ENCODE measurements at regions not wholly inside any gene's neighbourhood (a gene's known extent, or its start where the extent isn't known, plus 50 kb on each side); places are given as distances from the start of the nearest gene placed in this dataset.

- H2BK5ac ChIP-seq (ENCODE audit: low read depth, low read length, poor library complexity, severe bottlenecking) = no peak overlapping the region
- no peak overlapping the region for H2AFZ ChIP-seq (replicated peaks; ENCODE audit: low read length, poor library complexity)
- no peak overlapping the region for H3K18ac ChIP-seq (ENCODE audit: low read depth, low read length)
- no peak overlapping the region for H2AK5ac ChIP-seq (ENCODE audit: low read depth, low read length)
- H4K5ac ChIP-seq (ENCODE audit: low read depth, low read length) = no peak overlapping the region
- no peak overlapping the region for H3K56ac ChIP-seq (ENCODE audit: extremely low read depth, insufficient read depth, low read length)
- no peak overlapping the region for H4K8ac ChIP-seq (ENCODE audit: low read depth in 2 of 2, low read length in 2 of 2)
- no peaks in the 10 kb centered on the region for H3K79me1 ChIP-seq (ENCODE audit: low read depth in 1 of 2, low read length in 2 of 2)
- no peak overlapping the region for H2BK120ac ChIP-seq (ENCODE audit: low read depth, low read length)
- BruUV-seq (replicated peaks) = no TSS peak
- H3K9me3 ChIP-seq (ENCODE audit: control insufficient read depth, insufficient read depth, low read length) = peaks cover 7% of the 10 kb centered on the region
- TF ChIP-seq CEBPB (IDR thresholded peaks at IDR 0.05; ENCODE audit: low read depth, low read length) (no peak), MAFK (IDR thresholded peaks at IDR 0.05; ENCODE audit: low read depth, low read length) (no peak), MXI1 (IDR thresholded peaks at IDR 0.05; ENCODE audit: borderline replicate concordance, low read depth, low read length) (no peak), RAD21 (IDR thresholded peaks at IDR 0.05; ENCODE audit: low read length) (no peak), RFX5 (IDR thresholded peaks at IDR 0.05; ENCODE audit: low read depth, low read length) (no peak), SMC3 (IDR thresholded peaks at IDR 0.05; ENCODE audit: low read depth, low read length) (no peak), FOS (IDR thresholded peaks at IDR 0.05; ENCODE audit: low read depth, low read length) (no peak), RCOR1 (IDR thresholded peaks at IDR 0.05; ENCODE audit: insufficient replicate concordance, low read length) (no peak), NFE2L2 (IDR thresholded peaks at IDR 0.05; ENCODE audit: low read depth, low read length) (no peak), CHD1 (IDR thresholded peaks at IDR 0.05; ENCODE audit: low read depth, low read length) (no peak), BHLHE40 (IDR thresholded peaks at IDR 0.05; ENCODE audit: low read depth, low read length) (no peak), MAZ (IDR thresholded peaks at IDR 0.05; ENCODE audit: borderline replicate concordance, low read depth, low read length) (no peak), POLR2A (IDR thresholded peaks at IDR 0.05; ENCODE audit: low read depth, low read length) (no peak)
- TF ChIP-seq, protein P1, sequence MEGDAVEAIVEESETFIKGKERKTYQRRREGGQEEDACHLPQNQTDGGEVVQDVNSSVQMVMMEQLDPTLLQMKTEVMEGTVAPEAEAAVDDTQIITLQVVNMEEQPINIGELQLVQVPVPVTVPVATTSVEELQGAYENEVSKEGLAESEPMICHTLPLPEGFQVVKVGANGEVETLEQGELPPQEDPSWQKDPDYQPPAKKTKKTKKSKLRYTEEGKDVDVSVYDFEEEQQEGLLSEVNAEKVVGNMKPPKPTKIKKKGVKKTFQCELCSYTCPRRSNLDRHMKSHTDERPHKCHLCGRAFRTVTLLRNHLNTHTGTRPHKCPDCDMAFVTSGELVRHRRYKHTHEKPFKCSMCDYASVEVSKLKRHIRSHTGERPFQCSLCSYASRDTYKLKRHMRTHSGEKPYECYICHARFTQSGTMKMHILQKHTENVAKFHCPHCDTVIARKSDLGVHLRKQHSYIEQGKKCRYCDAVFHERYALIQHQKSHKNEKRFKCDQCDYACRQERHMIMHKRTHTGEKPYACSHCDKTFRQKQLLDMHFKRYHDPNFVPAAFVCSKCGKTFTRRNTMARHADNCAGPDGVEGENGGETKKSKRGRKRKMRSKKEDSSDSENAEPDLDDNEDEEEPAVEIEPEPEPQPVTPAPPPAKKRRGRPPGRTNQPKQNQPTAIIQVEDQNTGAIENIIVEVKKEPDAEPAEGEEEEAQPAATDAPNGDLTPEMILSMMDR (conservative IDR thresholded peaks at IDR 0.05; ENCODE audit: low read depth, low read length) = no peak
- TF ChIP-seq, protein P2, sequence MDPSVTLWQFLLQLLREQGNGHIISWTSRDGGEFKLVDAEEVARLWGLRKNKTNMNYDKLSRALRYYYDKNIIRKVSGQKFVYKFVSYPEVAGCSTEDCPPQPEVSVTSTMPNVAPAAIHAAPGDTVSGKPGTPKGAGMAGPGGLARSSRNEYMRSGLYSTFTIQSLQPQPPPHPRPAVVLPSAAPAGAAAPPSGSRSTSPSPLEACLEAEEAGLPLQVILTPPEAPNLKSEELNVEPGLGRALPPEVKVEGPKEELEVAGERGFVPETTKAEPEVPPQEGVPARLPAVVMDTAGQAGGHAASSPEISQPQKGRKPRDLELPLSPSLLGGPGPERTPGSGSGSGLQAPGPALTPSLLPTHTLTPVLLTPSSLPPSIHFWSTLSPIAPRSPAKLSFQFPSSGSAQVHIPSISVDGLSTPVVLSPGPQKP (IDR thresholded peaks at IDR 0.05; ENCODE audit: borderline replicate concordance, low read depth, low read length) = no peak
- TF ChIP-seq, protein P3, sequence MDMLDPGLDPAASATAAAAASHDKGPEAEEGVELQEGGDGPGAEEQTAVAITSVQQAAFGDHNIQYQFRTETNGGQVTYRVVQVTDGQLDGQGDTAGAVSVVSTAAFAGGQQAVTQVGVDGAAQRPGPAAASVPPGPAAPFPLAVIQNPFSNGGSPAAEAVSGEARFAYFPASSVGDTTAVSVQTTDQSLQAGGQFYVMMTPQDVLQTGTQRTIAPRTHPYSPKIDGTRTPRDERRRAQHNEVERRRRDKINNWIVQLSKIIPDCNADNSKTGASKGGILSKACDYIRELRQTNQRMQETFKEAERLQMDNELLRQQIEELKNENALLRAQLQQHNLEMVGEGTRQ (IDR thresholded peaks at IDR 0.05; ENCODE audit: low read depth, low read length) = no peak
- H2AK9ac ChIP-seq (replicated peaks; ENCODE audit: low read depth, low read length, poor library complexity) = no peak overlapping the region
- no peak overlapping the region for H3K9ac ChIP-seq (ENCODE audit: low read depth, low read length)
- dilution Hi-C loops (cut with HindIII; ENCODE audit: low sequenced_read_pairs, unreplicated experiment) = no loop called here
- no peaks in the 10 kb centered on the region for H3K4me1 ChIP-seq (ENCODE audit: control insufficient read depth, insufficient read depth, low read length)
- H2BK20ac ChIP-seq (ENCODE audit: low read depth, low read length) = no peak overlapping the region
- no peak overlapping the region for H3K23ac ChIP-seq (ENCODE audit: low read depth, low read length)
- H3K9me1 ChIP-seq (ENCODE audit: insufficient read depth, low read length) = no peaks in the 10 kb centered on the region
- no peaks in the 10 kb centered on the region for H3K27me3 ChIP-seq (ENCODE audit: control insufficient read depth, insufficient read depth, low read length)
- in situ Hi-C loops (cut with MboI; ENCODE audit: low sequenced_read_pairs) = no loop called here
- no CpG with 5 or more reads among the region's 2 CpGs for whole genome bisulfite sequencing, 2 experiments (ENCODE audit: extremely low coverage in 2 of 2, insufficient read length in 1 of 2)
- ChIA-PET CTCF (no interaction called here), POLR2A (ENCODE audit: unreplicated experiment) (no interaction called here)
- no peak overlapping the region for H2BK15ac ChIP-seq (ENCODE audit: low read depth, low read length)
- H3K27ac ChIP-seq (ENCODE audit: insufficient read depth, low read length) = no peak overlapping the region
- no peak overlapping the region for H3K14ac ChIP-seq (replicated peaks; ENCODE audit: low read depth, low read length)
- DNase-seq (no peak), ATAC-seq (ENCODE audit: low read depth) (no peak)
- H3K4me2 ChIP-seq (ENCODE audit: low read depth, low read length) = no peak overlapping the region
- no peaks in the 10 kb centered on the region for H3K36me3 ChIP-seq (ENCODE audit: control insufficient read depth, insufficient read depth, low read length)
- H3K4ac ChIP-seq (ENCODE audit: low read depth, low read length) = no peak overlapping the region
- no peaks in the 10 kb centered on the region for H4K20me1 ChIP-seq (ENCODE audit: insufficient read depth, low read length)
- intact Hi-C loops (cut with micrococcal nuclease) = no loop called here
- no peak overlapping the region for H4K91ac ChIP-seq (ENCODE audit: insufficient read depth, low read depth, low read length)
- no peak overlapping the region for H3K4me3 ChIP-seq (ENCODE audit: insufficient read depth, low read depth, low read length)
Observed at GRCh38 chr7:51602376-51602775, 285.8 kb upstream of the COBL start.
